ENCODE measurements at regions not wholly inside any gene's neighbourhood (a gene's known extent, or its start where the extent isn't known, plus 50 kb on each side); places are given as distances from the start of the nearest gene placed in this dataset.
A peak's percentile ranks its signal among the peaks of the same experiment; 100 is the strongest.

DNA sequence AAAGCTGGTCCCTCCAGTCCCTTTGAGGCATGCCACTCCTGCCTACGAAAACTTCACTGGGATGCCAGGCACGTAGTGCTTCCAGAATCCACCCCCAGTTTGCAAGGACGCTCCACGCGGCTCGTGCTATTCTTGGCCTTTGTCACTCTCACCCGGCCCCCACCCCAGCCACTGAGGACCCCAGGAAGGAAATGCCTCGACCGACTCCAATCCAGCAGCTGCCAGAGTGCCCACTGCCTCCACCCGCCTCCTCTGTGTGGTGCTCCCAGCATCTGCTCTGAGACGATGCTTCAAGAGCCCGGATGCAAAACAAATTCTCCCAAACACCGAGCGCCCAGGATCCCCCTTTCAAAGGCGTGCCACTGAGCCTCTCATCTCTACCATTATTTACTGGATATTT, 123.9 kb downstream of the RFLNA start:
- Histone ChIP-seq H3K9ac (ENCODE audit: low read length in 5 of 5) (no peak overlapping the region), H3K4me3 (ENCODE audit: low read depth in 1 of 5, low read length in 5 of 5) (no peak overlapping the region), H3K9me3 (ENCODE audit: control insufficient read depth in 5 of 5, low read length in 5 of 5) (no peaks in the 10 kb centered on the region), H3K27ac (ENCODE audit: low read depth, low read length) (no peak overlapping the region), H3K36me3 (ENCODE audit: control insufficient read depth in 5 of 5, insufficient read depth in 5 of 5, low read length in 5 of 5) (peaks cover 0 to 81% (median 54%) of the 10 kb centered on the region in 5 donors), H3K27me3 (ENCODE audit: control insufficient read depth in 5 of 5, insufficient read depth in 4 of 5, low read length in 5 of 5) (no peaks in the 10 kb centered on the region), H3K4me1 (ENCODE audit: control insufficient read depth in 5 of 5, insufficient read depth in 5 of 5, low read length in 5 of 5) (peaks cover 7 to 27% (median 22%) of the 10 kb centered on the region in 5 donors)

GRCh38 chr12:124418156-124418555, 123.3 kb downstream of the RFLNA start:
- H3K9me3 ChIP-seq (ENCODE audit: control insufficient read depth in 5 of 5, low read length in 5 of 5), result no peaks in the 10 kb centered on the region
- no peak overlapping the region for H3K4me3 ChIP-seq (ENCODE audit: low read depth in 1 of 5, low read length in 5 of 5)
- H3K4me1 ChIP-seq (ENCODE audit: control insufficient read depth in 5 of 5, insufficient read depth in 5 of 5, low read length in 5 of 5), result peaks cover 3 to 25% (median 21%) of the 10 kb centered on the region in 5 donors
- no peaks in the 10 kb centered on the region for H3K27me3 ChIP-seq (ENCODE audit: control insufficient read depth in 5 of 5, insufficient read depth in 4 of 5, low read length in 5 of 5)
- no peak overlapping the region for H3K27ac ChIP-seq (ENCODE audit: low read depth, low read length)
- H3K36me3 ChIP-seq (ENCODE audit: control insufficient read depth in 5 of 5, insufficient read depth in 5 of 5, low read length in 5 of 5), result peaks cover 0 to 86% (median 55%) of the 10 kb centered on the region in 5 donors
- H3K9ac ChIP-seq (ENCODE audit: low read length in 5 of 5), result no peak overlapping the region

GRCh38 chr12:124416516-124417395, 121.9 kb downstream of the RFLNA start:
- H3K9me3 ChIP-seq (ENCODE audit: control insufficient read depth in 5 of 5, low read length in 5 of 5), result no peaks in the 10 kb centered on the region
- no peak overlapping the region for H3K9ac ChIP-seq (ENCODE audit: low read length in 5 of 5)
- peaks cover 0 to 25% (median 21%) of the 10 kb centered on the region in 5 donors for H3K4me1 ChIP-seq (ENCODE audit: control insufficient read depth in 5 of 5, insufficient read depth in 5 of 5, low read length in 5 of 5)
- no peak overlapping the region for H3K27ac ChIP-seq (ENCODE audit: low read depth, low read length)
- no peak overlapping the region for H3K4me3 ChIP-seq (ENCODE audit: low read depth in 1 of 5, low read length in 5 of 5)
- no peaks in the 10 kb centered on the region for H3K27me3 ChIP-seq (ENCODE audit: control insufficient read depth in 5 of 5, insufficient read depth in 4 of 5, low read length in 5 of 5)
- peaks cover 0 to 92% (median 63%) of the 10 kb centered on the region in 5 donors for H3K36me3 ChIP-seq (ENCODE audit: control insufficient read depth in 5 of 5, insufficient read depth in 5 of 5, low read length in 5 of 5)

DNA sequence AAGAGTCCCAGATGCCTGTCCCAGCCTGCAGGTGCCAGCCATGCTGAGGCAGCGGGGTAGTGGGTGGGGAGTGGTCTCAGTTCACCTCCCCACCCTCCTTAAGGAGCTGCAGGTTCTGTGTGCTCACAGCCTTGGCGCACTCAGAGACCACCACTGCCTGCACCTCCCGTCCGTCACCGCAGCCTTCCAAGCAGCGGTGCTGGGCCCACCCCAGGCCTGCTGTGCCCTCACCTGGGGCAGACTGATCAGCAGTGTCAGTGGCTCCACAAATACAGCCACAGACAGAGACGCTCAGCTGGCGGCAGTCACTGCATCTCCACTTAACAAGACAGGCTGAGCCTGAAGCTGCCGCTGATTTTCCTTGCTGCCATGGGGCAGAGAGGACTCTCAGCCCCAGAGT, 120.2 kb downstream of the RFLNA start:
- no peak overlapping the region for H3K4me3 ChIP-seq (ENCODE audit: low read depth in 1 of 5, low read length in 5 of 5)
- no peak overlapping the region for H3K27ac ChIP-seq (ENCODE audit: low read depth, low read length)
- peaks cover 0 to 83% (median 53%) of the 10 kb centered on the region in 5 donors for H3K36me3 ChIP-seq (ENCODE audit: control insufficient read depth in 5 of 5, insufficient read depth in 5 of 5, low read length in 5 of 5)
- peaks cover 0 to 35% (median 30%) of the 10 kb centered on the region in 5 donors for H3K4me1 ChIP-seq (ENCODE audit: control insufficient read depth in 5 of 5, insufficient read depth in 5 of 5, low read length in 5 of 5)
- H3K9me3 ChIP-seq (ENCODE audit: control insufficient read depth in 5 of 5, low read length in 5 of 5), result no peaks in the 10 kb centered on the region
- no peak overlapping the region for H3K9ac ChIP-seq (ENCODE audit: low read length in 5 of 5)
- H3K27me3 ChIP-seq (ENCODE audit: control insufficient read depth in 5 of 5, insufficient read depth in 4 of 5, low read length in 5 of 5), result no peaks in the 10 kb centered on the region

- no peak overlapping the region for H3K27ac ChIP-seq (ENCODE audit: low read depth, low read length)
- H3K9me3 ChIP-seq (ENCODE audit: control insufficient read depth in 5 of 5, low read length in 5 of 5), result no peaks in the 10 kb centered on the region
- H3K4me1 ChIP-seq (ENCODE audit: control insufficient read depth in 5 of 5, insufficient read depth in 5 of 5, low read length in 5 of 5), result peaks cover 0 to 36% (median 32%) of the 10 kb centered on the region in 5 donors
- H3K9ac ChIP-seq (ENCODE audit: low read length in 5 of 5), result no peak overlapping the region
- no peak overlapping the region for H3K4me3 ChIP-seq (ENCODE audit: low read depth in 1 of 5, low read length in 5 of 5)
- H3K27me3 ChIP-seq (ENCODE audit: control insufficient read depth in 5 of 5, insufficient read depth in 4 of 5, low read length in 5 of 5), result no peaks in the 10 kb centered on the region
- H3K36me3 ChIP-seq (ENCODE audit: control insufficient read depth in 5 of 5, insufficient read depth in 5 of 5, low read length in 5 of 5), result peaks cover 0 to 83% (median 48%) of the 10 kb centered on the region in 5 donors
Observed at GRCh38 chr12:124413915-124414314, 119.0 kb downstream of the RFLNA start.

DNA sequence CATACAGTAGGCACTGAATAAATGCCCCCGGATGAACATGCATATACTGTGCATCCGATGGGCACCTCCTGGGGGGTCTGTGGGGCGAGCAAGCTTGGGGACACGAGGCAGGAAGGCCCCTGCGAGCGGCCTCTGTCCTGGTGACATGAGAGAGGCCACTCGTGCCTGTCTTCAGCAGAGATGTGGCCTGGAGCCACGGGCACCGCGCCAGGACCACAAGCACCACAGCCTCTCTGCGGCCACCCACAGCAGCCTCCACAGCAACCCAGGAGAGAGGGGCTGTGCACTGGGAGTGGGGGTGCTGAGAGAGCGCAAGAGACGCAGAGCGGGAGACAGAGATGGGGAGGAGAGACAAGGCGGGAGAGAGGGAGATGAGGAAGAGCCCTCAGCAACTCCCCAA, 118.5 kb downstream of the RFLNA start:
- Histone ChIP-seq H3K4me3 (ENCODE audit: low read depth in 1 of 5, low read length in 5 of 5) (no peak overlapping the region), H3K36me3 (ENCODE audit: control insufficient read depth in 5 of 5, insufficient read depth in 5 of 5, low read length in 5 of 5) (peaks cover 0 to 84% (median 46%) of the 10 kb centered on the region in 5 donors), H3K27me3 (ENCODE audit: control insufficient read depth in 5 of 5, insufficient read depth in 4 of 5, low read length in 5 of 5) (no peaks in the 10 kb centered on the region), H3K9ac (ENCODE audit: low read length in 5 of 5) (no peak overlapping the region), H3K9me3 (ENCODE audit: control insufficient read depth in 5 of 5, low read length in 5 of 5) (no peaks in the 10 kb centered on the region), H3K4me1 (ENCODE audit: control insufficient read depth in 5 of 5, insufficient read depth in 5 of 5, low read length in 5 of 5) (peaks cover 0 to 36% (median 32%) of the 10 kb centered on the region in 5 donors), H3K27ac (ENCODE audit: low read depth, low read length) (no peak overlapping the region)

- no peaks in the 10 kb centered on the region for H3K27me3 ChIP-seq (ENCODE audit: control insufficient read depth in 5 of 5, insufficient read depth in 4 of 5, low read length in 5 of 5)
- peak overlapping the region; percentile 65 for H3K27ac ChIP-seq (ENCODE audit: low read depth, low read length)
- no peaks in the 10 kb centered on the region for H3K9me3 ChIP-seq (ENCODE audit: control insufficient read depth in 5 of 5, low read length in 5 of 5)
- no peak overlapping the region for H3K9ac ChIP-seq (ENCODE audit: low read length in 5 of 5)
- H3K36me3 ChIP-seq (ENCODE audit: control insufficient read depth in 5 of 5, insufficient read depth in 5 of 5, low read length in 5 of 5), result peaks cover 0 to 80% (median 44%) of the 10 kb centered on the region in 5 donors
- H3K4me3 ChIP-seq (ENCODE audit: low read depth in 1 of 5, low read length in 5 of 5), result no peak overlapping the region
- H3K4me1 ChIP-seq (ENCODE audit: control insufficient read depth in 5 of 5, insufficient read depth in 5 of 5, low read length in 5 of 5), result peaks cover 0 to 36% (median 32%) of the 10 kb centered on the region in 5 donors
Observed at GRCh38 chr12:124412646-124413015, 117.7 kb downstream of the RFLNA start.

DNA sequence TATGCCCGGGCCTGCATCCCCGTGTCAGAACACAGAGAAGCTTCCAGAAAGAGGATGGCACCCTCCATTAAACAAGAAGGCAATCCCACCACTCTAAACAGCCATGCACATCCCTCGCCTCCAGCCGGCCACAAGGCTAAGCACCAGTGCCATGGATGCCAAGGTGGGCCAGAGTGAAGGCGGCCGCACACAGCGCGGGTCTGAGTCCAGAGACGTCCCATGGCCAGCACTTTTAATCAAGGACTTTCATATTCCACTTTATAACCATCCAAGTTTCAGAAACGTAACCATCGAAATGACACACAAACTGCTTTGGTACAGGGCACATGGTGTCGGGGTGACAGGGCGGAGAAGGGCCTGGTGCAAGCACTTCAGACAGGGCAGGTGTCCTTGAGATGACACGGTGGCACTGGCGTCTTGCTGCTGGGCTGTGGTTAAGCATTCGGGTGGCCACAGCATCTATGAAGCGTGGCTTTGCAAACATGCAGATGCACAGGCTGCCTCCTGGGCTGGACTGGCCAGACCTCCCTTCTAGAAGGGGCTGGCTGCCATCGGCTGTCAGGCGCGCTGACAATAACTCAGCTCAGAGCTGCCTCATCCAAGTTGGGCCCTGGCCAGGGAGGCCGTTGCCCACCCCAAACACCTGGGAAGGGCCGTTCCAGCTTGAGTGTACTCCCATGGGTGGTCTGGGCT, 117.2 kb downstream of the RFLNA start:
- no peak overlapping the region for H3K9ac ChIP-seq (ENCODE audit: low read length in 5 of 5)
- H3K4me1 ChIP-seq (ENCODE audit: control insufficient read depth in 5 of 5, insufficient read depth in 5 of 5, low read length in 5 of 5), result peaks cover 0 to 36% (median 32%) of the 10 kb centered on the region in 5 donors
- H3K27ac ChIP-seq (ENCODE audit: low read depth, low read length), result peak overlapping the region; percentile 65
- no peaks in the 10 kb centered on the region for H3K9me3 ChIP-seq (ENCODE audit: control insufficient read depth in 5 of 5, low read length in 5 of 5)
- no peak overlapping the region for H3K4me3 ChIP-seq (ENCODE audit: low read depth in 1 of 5, low read length in 5 of 5)
- H3K27me3 ChIP-seq (ENCODE audit: control insufficient read depth in 5 of 5, insufficient read depth in 4 of 5, low read length in 5 of 5), result no peaks in the 10 kb centered on the region
- H3K36me3 ChIP-seq (ENCODE audit: control insufficient read depth in 5 of 5, insufficient read depth in 5 of 5, low read length in 5 of 5), result peaks cover 0 to 80% (median 40%) of the 10 kb centered on the region in 5 donors

DNA sequence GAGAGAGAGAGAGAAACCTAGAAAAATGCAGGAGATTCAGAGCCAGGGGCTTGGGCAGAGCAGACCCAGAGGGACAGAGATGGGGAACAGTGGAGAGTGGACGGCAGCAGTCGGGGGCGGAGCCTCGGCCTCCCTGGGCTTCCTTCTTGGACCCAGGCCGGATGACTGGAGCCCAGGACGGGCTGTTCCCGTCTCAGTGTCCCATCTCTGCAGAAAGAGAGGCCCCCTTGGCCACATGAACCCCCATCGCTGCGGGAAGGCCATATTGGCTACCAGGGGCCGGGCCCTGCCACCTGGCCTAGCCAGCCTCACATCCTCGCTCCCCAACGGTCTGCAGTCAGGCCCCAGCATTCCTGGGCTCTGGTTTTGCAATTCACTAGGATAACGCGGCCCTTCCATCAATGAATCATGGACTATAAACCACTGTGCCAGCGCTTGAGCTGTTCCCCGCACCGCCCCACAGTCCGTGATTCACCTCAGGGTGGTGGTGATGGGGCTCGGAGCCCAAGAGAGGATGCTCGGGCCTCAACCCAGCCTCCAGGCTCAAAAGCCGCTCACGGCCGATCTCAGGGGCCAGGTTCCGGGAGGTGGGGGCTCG, 116.5 kb downstream of the RFLNA start:
- no peaks in the 10 kb centered on the region for H3K9me3 ChIP-seq (ENCODE audit: control insufficient read depth in 5 of 5, low read length in 5 of 5)
- H3K27ac ChIP-seq (ENCODE audit: low read depth, low read length), result peak overlapping the region; percentile 65
- H3K36me3 ChIP-seq (ENCODE audit: control insufficient read depth in 5 of 5, insufficient read depth in 5 of 5, low read length in 5 of 5), result peaks cover 0 to 79% (median 37%) of the 10 kb centered on the region in 5 donors
- no peak overlapping the region for H3K9ac ChIP-seq (ENCODE audit: low read length in 5 of 5)
- no peaks in the 10 kb centered on the region for H3K27me3 ChIP-seq (ENCODE audit: control insufficient read depth in 5 of 5, insufficient read depth in 4 of 5, low read length in 5 of 5)
- H3K4me1 ChIP-seq (ENCODE audit: control insufficient read depth in 5 of 5, insufficient read depth in 5 of 5, low read length in 5 of 5), result peaks cover 0 to 36% (median 32%) of the 10 kb centered on the region in 5 donors
- H3K4me3 ChIP-seq (ENCODE audit: low read depth in 1 of 5, low read length in 5 of 5), result no peak overlapping the region
